Central memory CD8-positive, alpha-beta T cell (primary cell): ENCODE measurements at regions not wholly inside any gene's neighbourhood (a gene's known extent, or its start where the extent isn't known, plus 50 kb on each side); places are given as distances from the start of the nearest gene placed in this dataset.

Experiments
- ATAC-seq: fragments of 150-1000 bp; cut with Tn5 transposase; replicated peaks from 2 replicates; pipeline ENCODE4 v1.10.0; 2022; ENCODE audit warnings: mild to moderate bottlenecking, moderate FRiP score, moderate number of reproducible peaks; ENCODE audit not compliant: poor library complexity, severe bottlenecking; ENCODE audit errors: extremely low read depth
- DNase-seq, 2 donors: peaks; one replicate each; pipeline ENCODE4 v3.0.0; 2021; ENCODE audit warnings: low spot score in 2 of 2
- H3K27ac Mint-ChIP-seq: one replicate; pipeline ENCODE4 v1.8.0; 2022; ENCODE audit warnings: low read depth, mild to moderate bottlenecking, moderate library complexity, mixed read lengths
- H3K27me3 Mint-ChIP-seq: one replicate; pipeline ENCODE4 v1.8.0; 2022; ENCODE audit warnings: mixed read lengths
- H3K36me3 Mint-ChIP-seq: one replicate; pipeline ENCODE4 v1.8.0; 2022; ENCODE audit warnings: mild to moderate bottlenecking, moderate library complexity, mixed read lengths; ENCODE audit not compliant: insufficient read depth
- H3K4me1 Mint-ChIP-seq: one replicate; pipeline ENCODE4 v1.8.0; 2022; ENCODE audit warnings: mixed read lengths
- H3K4me3 Mint-ChIP-seq: one replicate; pipeline ENCODE4 v1.8.0; 2022; ENCODE audit warnings: mild to moderate bottlenecking, moderate library complexity, mixed read lengths
- H3K9me3 Mint-ChIP-seq: one replicate; pipeline ENCODE4 v1.8.0; 2022; ENCODE audit warnings: mixed read lengths

GRCh38 chr1:232306269-232306961 is 323.5 kb downstream of the SIPA1L2 start:
- Mint-ChIP-seq H3K9me3 (no peaks in the 10 kb centered on the region), H3K4me1 (no peaks in the 10 kb centered on the region), H3K4me3 (no peak overlapping the region), H3K27ac (no peak overlapping the region), H3K27me3 (peaks cover 56% of the 10 kb centered on the region), H3K36me3 (peaks cover 2% of the 10 kb centered on the region)
- ATAC-seq (no peak), DNase-seq (no peak)

- H3K27me3 Mint-ChIP-seq: peaks cover 69% of the 10 kb centered on the region
- no peaks in the 10 kb centered on the region for H3K9me3 Mint-ChIP-seq
- ATAC-seq (no peak), DNase-seq (no peak)
- H3K4me1 Mint-ChIP-seq: no peaks in the 10 kb centered on the region
- H3K36me3 Mint-ChIP-seq: peaks cover 2% of the 10 kb centered on the region
- H3K27ac Mint-ChIP-seq: no peak overlapping the region
- H3K4me3 Mint-ChIP-seq: no peak overlapping the region
Observed at GRCh38 chr1:232305050-232305449, 324.9 kb downstream of the SIPA1L2 start.

GRCh38 chr1:232303222-232303620 is 326.7 kb downstream of the SIPA1L2 start:
- peaks cover 73% of the 10 kb centered on the region for H3K27me3 Mint-ChIP-seq
- DNase-seq: no peak
- H3K36me3 Mint-ChIP-seq: peaks cover 2% of the 10 kb centered on the region
- H3K27ac Mint-ChIP-seq: no peak overlapping the region
- no peak overlapping the region for H3K4me3 Mint-ChIP-seq
- no peaks in the 10 kb centered on the region for H3K9me3 Mint-ChIP-seq
- H3K4me1 Mint-ChIP-seq: no peaks in the 10 kb centered on the region
- no peak for ATAC-seq

- no peaks in the 10 kb centered on the region for H3K9me3 Mint-ChIP-seq
- ATAC-seq: no peak
- H3K27me3 Mint-ChIP-seq: peaks cover 72% of the 10 kb centered on the region
- H3K4me3 Mint-ChIP-seq: no peak overlapping the region
- DNase-seq: no peak
- H3K27ac Mint-ChIP-seq: no peak overlapping the region
- peaks cover 2% of the 10 kb centered on the region for H3K36me3 Mint-ChIP-seq
- H3K4me1 Mint-ChIP-seq: no peaks in the 10 kb centered on the region
Observed at GRCh38 chr1:232302376-232303221, 327.3 kb downstream of the SIPA1L2 start.

GRCh38 chr1:232301246-232301645 is 328.7 kb downstream of the SIPA1L2 start:
- Mint-ChIP-seq H3K4me3 (no peak overlapping the region), H3K4me1 (no peaks in the 10 kb centered on the region), H3K27ac (no peak overlapping the region), H3K36me3 (peaks cover 2% of the 10 kb centered on the region), H3K27me3 (peaks cover 80% of the 10 kb centered on the region), H3K9me3 (no peaks in the 10 kb centered on the region)
- ATAC-seq (no peak), DNase-seq (no peak)

GRCh38 chr1:232300466-232300865 is 329.5 kb downstream of the SIPA1L2 start:
- Mint-ChIP-seq H3K4me3 (no peak overlapping the region), H3K27ac (no peak overlapping the region)
- no peak for ATAC-seq

GRCh38 chr1:232296461-232296860 is 333.5 kb downstream of the SIPA1L2 start:
- no peak for ATAC-seq
- Mint-ChIP-seq H3K4me3 (no peak overlapping the region), H3K27ac (no peak overlapping the region), H3K27me3 (peaks cover 55% of the 10 kb centered on the region), H3K4me1 (peaks cover 6% of the 10 kb centered on the region), H3K9me3 (no peaks in the 10 kb centered on the region), H3K36me3 (no peaks in the 10 kb centered on the region)
- DNase-seq: no peak

More at GRCh38 chr1:232300466-232300865, 329.5 kb downstream of the SIPA1L2 start:
- Mint-ChIP-seq H3K27me3 (peaks cover 80% of the 10 kb centered on the region), H3K9me3 (no peaks in the 10 kb centered on the region), H3K4me1 (no peaks in the 10 kb centered on the region), H3K36me3 (peaks cover 2% of the 10 kb centered on the region)
- DNase-seq: no peak

- Mint-ChIP-seq H3K9me3 (no peaks in the 10 kb centered on the region), H3K4me3 (no peak overlapping the region), H3K4me1 (peaks cover 6% of the 10 kb centered on the region), H3K36me3 (no peaks in the 10 kb centered on the region), H3K27me3 (peaks cover 26% of the 10 kb centered on the region), H3K27ac (no peak overlapping the region)
- ATAC-seq: no peak
- DNase-seq: no peak
Observed at GRCh38 chr1:232293361-232293760, 336.6 kb downstream of the SIPA1L2 start.

- H3K27ac Mint-ChIP-seq: no peak overlapping the region
Observed at GRCh38 chr1:232292818-232293217, 337.1 kb downstream of the SIPA1L2 start.

GRCh38 chr1:232292239-232292638 is 337.7 kb downstream of the SIPA1L2 start:
- Mint-ChIP-seq H3K4me3 (no peak overlapping the region), H3K27me3 (peaks cover 20% of the 10 kb centered on the region), H3K4me1 (peaks cover 6% of the 10 kb centered on the region), H3K36me3 (no peaks in the 10 kb centered on the region), H3K9me3 (no peaks in the 10 kb centered on the region), H3K27ac (no peak overlapping the region)
- no peak for ATAC-seq
- no peak for DNase-seq

More at GRCh38 chr1:232292818-232293217, 337.1 kb downstream of the SIPA1L2 start:
- H3K4me3 Mint-ChIP-seq: no peak overlapping the region
- H3K27me3 Mint-ChIP-seq: peaks cover 23% of the 10 kb centered on the region
- no peaks in the 10 kb centered on the region for H3K9me3 Mint-ChIP-seq
- ATAC-seq (no peak), DNase-seq (no peak)
- H3K36me3 Mint-ChIP-seq: no peaks in the 10 kb centered on the region
- peaks cover 6% of the 10 kb centered on the region for H3K4me1 Mint-ChIP-seq

GRCh38 chr1:232291681-232292080 is 338.3 kb downstream of the SIPA1L2 start:
- DNase-seq (no peak), ATAC-seq (no peak)
- Mint-ChIP-seq H3K4me3 (no peak overlapping the region), H3K27ac (no peak overlapping the region), H3K27me3 (peaks cover 14% of the 10 kb centered on the region), H3K9me3 (no peaks in the 10 kb centered on the region), H3K36me3 (no peaks in the 10 kb centered on the region), H3K4me1 (peaks cover 6% of the 10 kb centered on the region)

- DNase-seq: no peak
- no peaks in the 10 kb centered on the region for H3K36me3 Mint-ChIP-seq
Observed at GRCh38 chr1:232291261-232291660, 338.7 kb downstream of the SIPA1L2 start.

GRCh38 chr1:232290570-232290969 is 339.4 kb downstream of the SIPA1L2 start:
- Mint-ChIP-seq H3K9me3 (no peaks in the 10 kb centered on the region), H3K36me3 (no peaks in the 10 kb centered on the region), H3K4me3 (no peak overlapping the region), H3K27ac (no peak overlapping the region), H3K27me3 (peaks cover 12% of the 10 kb centered on the region), H3K4me1 (peaks cover 6% of the 10 kb centered on the region)
- DNase-seq (no peak), ATAC-seq (no peak)

More at GRCh38 chr1:232291261-232291660, 338.7 kb downstream of the SIPA1L2 start:
- Mint-ChIP-seq H3K4me1 (peaks cover 6% of the 10 kb centered on the region), H3K4me3 (no peak overlapping the region), H3K9me3 (no peaks in the 10 kb centered on the region), H3K27ac (no peak overlapping the region), H3K27me3 (peaks cover 12% of the 10 kb centered on the region)
- ATAC-seq: no peak
